ENCODE measurements at regions not wholly inside any gene's neighbourhood (a gene's known extent, or its start where the extent isn't known, plus 50 kb on each side); places are given as distances from the start of the nearest gene placed in this dataset.

- FAIRE-seq = no peak
- no peak for DNase-seq (ENCODE audit: insufficient read length, low spot score)
- no peak for TF ChIP-seq CTCF (IDR thresholded peaks at IDR 0.05; ENCODE audit: insufficient read depth, missing control alignments)
Measured at GRCh38 chr11:81756864-81757595, 976.6 kb downstream of the FAM181B start.

- no peak for TF ChIP-seq CTCF (IDR thresholded peaks at IDR 0.05; ENCODE audit: insufficient read depth, missing control alignments)
- FAIRE-seq (no peak), DNase-seq (ENCODE audit: insufficient read length, low spot score) (no peak)
Measured at GRCh38 chr11:81749245-81749644, 984.4 kb downstream of the FAM181B start.

GRCh38 chr11:81744336-81745116 is 989.1 kb downstream of the FAM181B start:
- no peak for DNase-seq (ENCODE audit: insufficient read length, low spot score)
- no peak for TF ChIP-seq CTCF (IDR thresholded peaks at IDR 0.05; ENCODE audit: insufficient read depth, missing control alignments)
- no peak for FAIRE-seq

GRCh38 chr11:81725701-81726100 is 1008.0 kb downstream of the FAM181B start:
- FAIRE-seq (no peak), DNase-seq (ENCODE audit: insufficient read length, low spot score) (no peak)
- no peak for TF ChIP-seq CTCF (IDR thresholded peaks at IDR 0.05; ENCODE audit: insufficient read depth, missing control alignments)

GRCh38 chr11:81717695-81718094 is 1016.0 kb downstream of the FAM181B start:
- no peak for DNase-seq (ENCODE audit: insufficient read length, low spot score)
- no peak for TF ChIP-seq CTCF (IDR thresholded peaks at IDR 0.05; ENCODE audit: insufficient read depth, missing control alignments)
- no peak for FAIRE-seq

- no peak for TF ChIP-seq CTCF (IDR thresholded peaks at IDR 0.05; ENCODE audit: insufficient read depth, missing control alignments)
- no peak for FAIRE-seq
- DNase-seq (ENCODE audit: insufficient read length, low spot score) = no peak
Measured at GRCh38 chr11:81707881-81708280, 1025.8 kb downstream of the FAM181B start.

- no peak for TF ChIP-seq CTCF (IDR thresholded peaks at IDR 0.05; ENCODE audit: insufficient read depth, missing control alignments)
- DNase-seq (ENCODE audit: insufficient read length, low spot score) (no peak), FAIRE-seq (no peak)
Measured at GRCh38 chr11:81705283-81705682, 1028.4 kb downstream of the FAM181B start.
